Vagina (tissue), 2 donors: ENCODE measurements at regions not wholly inside any gene's neighbourhood (a gene's known extent, or its start where the extent isn't known, plus 50 kb on each side); places are given as distances from the start of the nearest gene placed in this dataset.

Experiments
- CTCF ChIP-seq, 3 experiments: fragments of 450-650 bp in 2 of 3; fragments of 200-600 bp in 1 of 3; sonication (generic) in 1 of 3; IDR thresholded peaks; one replicate each; pipeline ENCODE4 v1.5.1; 2017 to 2019; ENCODE audit warnings: antibody characterized with exemption in 3 of 3, mild to moderate bottlenecking in 2 of 3, moderate library complexity in 2 of 3
- POLR2A ChIP-seq, 2 donors: fragments of 450-650 bp; IDR thresholded peaks; one replicate each; pipeline ENCODE4 v1.6.1; 2017; ENCODE audit warnings: antibody characterized with exemption in 2 of 2, mild to moderate bottlenecking in 2 of 2, moderate library complexity in 2 of 2

GRCh38 chr3:70755526-70755925 lies 443.1 kb upstream of the MDFIC2 start:
- TF ChIP-seq POLR2A (IDR thresholded peaks at IDR 0.05) (no peak), CTCF (IDR thresholded peaks at IDR 0.05) (no peak)
